ENCODE measurements at regions not wholly inside any gene's neighbourhood (a gene's known extent, or its start where the extent isn't known, plus 50 kb on each side); places are given as distances from the start of the nearest gene placed in this dataset.

DNA sequence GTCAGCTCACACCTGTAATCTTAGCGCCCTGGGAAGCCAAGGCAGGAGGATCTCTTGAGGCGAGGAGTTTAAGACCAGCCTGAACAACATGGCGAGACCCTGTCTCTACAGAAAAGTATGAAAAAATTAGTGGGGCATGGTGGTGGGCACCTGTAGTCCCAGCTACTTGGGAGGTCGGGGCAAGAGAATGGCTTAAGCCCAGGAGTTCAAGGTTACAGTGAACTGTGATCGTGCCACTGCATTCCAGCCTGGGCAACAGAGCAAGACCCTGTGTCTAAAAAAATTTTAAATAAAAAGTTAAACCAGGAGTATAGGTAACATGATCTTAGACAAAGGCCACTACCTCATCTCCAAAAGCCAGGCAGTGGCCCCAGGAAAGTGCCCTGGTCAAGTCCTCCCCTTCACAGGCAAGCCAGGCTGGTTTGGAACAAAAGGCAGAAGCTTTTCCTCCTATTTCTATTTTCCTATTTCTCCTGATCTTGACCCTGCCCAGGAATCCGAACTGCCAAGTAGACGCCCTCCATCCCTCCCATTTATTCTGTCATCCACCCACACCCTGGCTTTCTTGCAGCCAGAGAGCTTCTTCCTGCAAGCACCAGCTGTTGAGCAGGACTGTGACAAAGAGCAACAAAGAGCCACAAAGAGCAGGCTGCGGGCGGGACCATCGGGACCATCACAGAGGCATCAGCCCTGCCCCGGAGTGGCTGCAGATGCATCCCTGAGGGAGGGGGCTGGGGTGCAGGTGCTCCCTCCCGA lies 149.9 kb upstream of the AFDN start:
- Histone ChIP-seq H3K27ac (no peak overlapping the region), H3K27me3 (ENCODE audit: insufficient read depth in 3 of 3, low read length in 2 of 3) (peaks cover 0 to 5% (median 0%) of the 10 kb centered on the region in 3 donors), H3K4me3 (no peak overlapping the region), H3K36me3 (ENCODE audit: insufficient read depth in 1 of 2, low read depth in 1 of 2) (no peaks in the 10 kb centered on the region), H3K9me3 (no peaks in the 10 kb centered on the region), H3K4me1 (peaks cover 4% of the 10 kb centered on the region)
- 65 to 70% (median 68%) methylated on average over 12 of the region's 12 CpGs for WGBS, 3 donors
- ATAC-seq: no peak
- TF ChIP-seq CTCF (IDR thresholded peaks at IDR 0.05): no peak
- no peak for DNase-seq
- intact Hi-C loops (cut with DNase I): no loop called here

DNA sequence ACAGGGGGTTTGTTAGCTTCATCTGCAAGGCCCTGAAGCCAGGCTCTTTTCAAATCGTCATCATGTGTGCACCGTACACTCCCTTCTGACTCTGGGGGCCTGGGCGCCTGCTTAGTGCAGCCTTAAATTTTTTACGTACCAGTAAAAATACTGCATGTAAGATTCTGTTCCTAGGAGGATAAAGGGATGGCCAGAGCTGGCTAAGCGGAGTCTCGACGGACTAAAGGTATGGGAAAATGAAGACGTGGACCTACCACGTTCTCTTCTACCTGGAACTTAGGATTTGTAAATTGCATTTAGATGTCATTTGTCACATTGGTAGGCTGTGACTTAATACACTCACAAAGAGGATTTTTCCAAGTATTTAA lies 149.3 kb upstream of the AFDN start:
- peaks cover 0 to 5% (median 0%) of the 10 kb centered on the region in 3 donors for H3K27me3 ChIP-seq (ENCODE audit: insufficient read depth in 3 of 3, low read length in 2 of 3)
- H3K27ac ChIP-seq: no peak overlapping the region
- intact Hi-C loops (cut with DNase I): no loop called here
- no peaks in the 10 kb centered on the region for H3K9me3 ChIP-seq
- H3K4me1 ChIP-seq: peaks cover 6% of the 10 kb centered on the region
- no peak overlapping the region for H3K4me3 ChIP-seq
- WGBS, 3 donors: 82 to 85% (median 84%) methylated on average over 9 of the region's 9 CpGs
- no peak for ATAC-seq
- TF ChIP-seq CTCF (IDR thresholded peaks at IDR 0.05): no peak
- no peaks in the 10 kb centered on the region for H3K36me3 ChIP-seq (ENCODE audit: insufficient read depth in 1 of 2, low read depth in 1 of 2)
- no peak for DNase-seq

GRCh38 chr6:167678102-167679101 lies 148.3 kb upstream of the AFDN start:
- peak; percentile 61 to 67 for DNase-seq
- no peak for TF ChIP-seq CTCF (IDR thresholded peaks at IDR 0.05)
- H3K27ac ChIP-seq: no peak overlapping the region
- H3K4me3 ChIP-seq: peak overlapping the region; percentile 49
- H3K4me1 ChIP-seq: peaks cover 15% of the 10 kb centered on the region
- intact Hi-C loops (cut with DNase I): no loop called here
- H3K9me3 ChIP-seq: no peaks in the 10 kb centered on the region
- peaks cover 0 to 5% (median 0%) of the 10 kb centered on the region in 3 donors for H3K27me3 ChIP-seq (ENCODE audit: insufficient read depth in 3 of 3, low read length in 2 of 3)
- H3K36me3 ChIP-seq (ENCODE audit: insufficient read depth in 1 of 2, low read depth in 1 of 2): no peaks in the 10 kb centered on the region
- peak; percentile 28 to 61 (median 49) for ATAC-seq
- WGBS, 3 donors: 24 to 42% (median 28%) methylated on average over 62 of the region's 62 CpGs

DNA sequence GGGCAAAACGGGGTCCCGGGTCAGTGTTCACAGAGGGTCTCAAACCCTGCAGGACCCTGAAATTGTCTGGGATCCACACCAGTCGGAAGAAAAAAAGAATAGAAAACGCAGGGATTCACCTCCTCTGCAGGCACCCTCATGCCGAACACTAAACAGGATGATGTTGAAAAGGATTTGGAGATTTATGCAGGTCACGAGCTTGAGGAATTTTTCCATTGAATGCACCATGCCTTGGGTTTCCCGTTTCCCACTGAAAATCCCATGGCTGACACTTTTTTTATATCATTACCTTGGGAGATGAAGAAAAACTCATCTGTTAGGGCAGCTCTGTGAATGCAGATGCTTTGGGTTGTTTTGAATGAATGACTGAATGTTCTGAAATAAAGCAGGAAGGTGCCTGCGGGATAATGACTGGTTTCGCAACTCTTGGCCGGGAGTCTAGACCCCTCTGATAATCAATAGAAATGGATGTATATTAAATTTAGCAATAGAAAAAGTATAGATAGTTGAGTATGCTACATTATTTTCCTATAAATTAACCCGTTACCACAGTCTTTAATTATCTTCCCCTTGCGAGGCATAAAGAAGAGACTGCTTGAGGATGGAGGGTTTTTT lies 147.5 kb upstream of the AFDN start:
- intact Hi-C loops (cut with DNase I): no loop called here
- WGBS, 3 donors: 67 to 79% (median 72%) methylated on average over 12 of the region's 12 CpGs
- ATAC-seq: no peak

More for the DNA sequence above, 147.5 kb upstream of the AFDN start:
- DNase-seq: no peak
- Histone ChIP-seq H3K36me3 (ENCODE audit: insufficient read depth in 1 of 2, low read depth in 1 of 2) (no peaks in the 10 kb centered on the region), H3K27ac (no peak overlapping the region), H3K4me3 (peak overlapping the region; percentile 49), H3K9me3 (no peaks in the 10 kb centered on the region), H3K27me3 (ENCODE audit: insufficient read depth in 3 of 3, low read length in 2 of 3) (peaks cover 0 to 5% (median 0%) of the 10 kb centered on the region in 3 donors), H3K4me1 (peaks cover 15% of the 10 kb centered on the region)
- TF ChIP-seq CTCF (IDR thresholded peaks at IDR 0.05): no peak
